ENCODE measurements at regions not wholly inside any gene's neighbourhood (a gene's known extent, or its start where the extent isn't known, plus 50 kb on each side); places are given as distances from the start of the nearest gene placed in this dataset.

DNA sequence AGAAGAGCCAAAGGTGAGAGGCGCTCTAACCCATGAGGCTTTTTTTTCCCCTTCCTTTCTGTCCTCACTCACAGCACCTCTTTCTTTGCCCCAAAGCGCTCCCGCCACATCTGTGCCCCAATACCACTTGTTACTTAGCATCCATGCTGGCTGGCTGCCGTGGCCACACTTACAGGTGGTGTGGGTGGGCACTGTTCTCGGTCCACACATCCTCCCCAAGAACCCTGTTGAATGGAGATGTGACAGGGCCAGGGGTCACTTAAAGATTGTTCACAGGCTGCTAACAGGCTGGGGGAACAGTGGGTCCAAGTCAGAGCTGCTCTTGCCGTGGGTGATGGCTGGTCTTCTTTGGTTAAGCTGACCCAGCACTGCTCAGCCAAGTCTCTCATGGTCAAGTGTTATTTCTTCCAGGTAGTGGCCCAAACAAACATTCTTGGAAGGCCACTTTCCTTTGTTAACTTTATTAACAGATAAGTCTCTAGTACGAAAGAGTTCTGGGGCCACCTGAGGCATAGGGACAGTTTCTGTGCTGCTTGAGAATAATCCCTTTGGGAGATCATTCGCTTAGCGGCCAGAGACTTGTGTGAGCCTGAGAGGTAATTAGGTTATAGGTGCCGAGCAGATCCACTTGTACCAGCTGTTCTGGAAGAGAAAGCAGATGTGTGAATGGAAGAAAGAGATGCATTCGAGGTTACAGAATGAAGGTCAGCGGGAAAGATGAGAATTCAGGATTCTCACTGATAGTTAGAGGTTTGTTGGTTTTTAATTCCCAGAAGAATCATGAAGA is 62.6 kb upstream of the IRF2BP2 start:
- no peak for DNase-seq
- H3K36me3 ChIP-seq, result no peaks in the 10 kb centered on the region
- no peaks in the 10 kb centered on the region for H3K27me3 ChIP-seq
- no peak overlapping the region for H3K4me3 ChIP-seq
- no peaks in the 10 kb centered on the region for H3K9me3 ChIP-seq

DNA sequence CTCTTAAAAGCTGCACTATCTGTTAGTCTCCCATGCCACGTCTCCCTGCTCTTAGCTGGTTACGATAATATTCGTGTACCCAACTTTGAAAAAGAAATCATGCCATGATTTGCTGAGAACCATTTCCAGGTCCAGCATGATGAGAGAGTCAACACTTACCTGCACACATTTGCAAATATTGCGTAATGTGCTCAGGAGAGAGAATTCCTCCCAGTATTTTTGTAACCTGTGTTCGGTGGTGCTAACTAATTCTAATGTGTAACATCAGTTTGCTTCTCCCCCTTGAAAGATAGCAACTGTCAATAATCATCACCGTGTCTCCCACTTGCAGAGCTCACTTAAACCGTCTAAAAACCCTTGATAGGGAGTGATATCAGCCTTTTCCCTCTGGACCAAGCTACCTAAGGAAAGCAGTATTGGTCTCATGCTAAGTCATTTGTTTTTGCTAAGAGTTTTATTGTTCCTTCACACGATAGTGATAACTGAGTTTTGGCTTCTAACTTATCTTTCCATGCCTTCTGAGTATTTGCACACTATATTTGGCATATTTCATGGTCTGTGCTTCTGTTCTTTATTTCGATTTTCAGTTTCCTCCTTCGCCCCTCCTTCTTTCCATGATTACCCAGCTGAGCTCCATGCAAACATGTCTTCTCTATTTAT is 61.1 kb upstream of the IRF2BP2 start:
- H3K4me3 ChIP-seq, result no peak overlapping the region
- no peaks in the 10 kb centered on the region for H3K27me3 ChIP-seq
- no peak for DNase-seq
- peaks cover 9% of the 10 kb centered on the region for H3K9me3 ChIP-seq
- H3K36me3 ChIP-seq, result no peaks in the 10 kb centered on the region

DNA sequence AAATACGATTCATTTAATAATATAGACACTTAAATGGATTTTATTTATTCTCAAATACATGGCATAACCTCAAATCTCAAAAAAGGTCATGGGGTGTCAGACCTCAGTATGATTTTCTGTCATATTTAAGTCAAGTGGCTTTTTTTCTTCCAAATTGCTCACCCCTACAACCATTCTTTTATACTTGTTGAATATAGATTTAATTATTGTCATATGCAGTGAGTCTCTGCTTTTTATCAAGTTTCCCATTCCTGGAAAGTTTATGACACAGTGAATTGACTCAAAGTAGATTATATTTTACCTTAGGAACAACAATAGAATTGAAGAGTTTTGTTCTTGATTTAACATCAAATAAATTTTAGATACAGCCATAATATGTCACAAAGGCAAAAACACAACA is 59.5 kb upstream of the IRF2BP2 start:
- no peak for DNase-seq
- H3K27me3 ChIP-seq, result no peaks in the 10 kb centered on the region
- H3K9me3 ChIP-seq, result peaks cover 9% of the 10 kb centered on the region
- H3K4me3 ChIP-seq, result no peak overlapping the region
- H3K36me3 ChIP-seq, result no peaks in the 10 kb centered on the region

DNA sequence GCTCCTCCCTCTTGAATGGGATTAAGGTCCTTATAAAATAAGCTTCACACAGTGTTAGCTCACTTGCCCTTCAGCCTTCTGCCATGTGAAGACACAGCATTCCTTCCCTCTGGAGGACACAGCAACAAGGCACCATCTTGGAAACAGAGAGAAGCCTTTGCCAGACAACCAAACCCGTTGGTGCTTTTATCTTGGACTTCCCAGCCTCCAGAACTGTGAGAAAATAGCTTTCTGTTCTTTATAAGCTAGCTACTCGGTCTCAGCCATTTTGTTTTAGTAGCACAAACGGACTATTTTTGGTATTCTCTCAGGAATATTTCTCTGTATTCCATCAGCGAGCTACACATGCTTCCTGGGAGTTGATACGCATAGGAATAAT is 58.6 kb upstream of the IRF2BP2 start:
- H3K4me3 ChIP-seq, result no peak overlapping the region
- H3K36me3 ChIP-seq, result no peaks in the 10 kb centered on the region
- no peak for DNase-seq
- H3K27me3 ChIP-seq, result no peaks in the 10 kb centered on the region
- peaks cover 9% of the 10 kb centered on the region for H3K9me3 ChIP-seq

DNA sequence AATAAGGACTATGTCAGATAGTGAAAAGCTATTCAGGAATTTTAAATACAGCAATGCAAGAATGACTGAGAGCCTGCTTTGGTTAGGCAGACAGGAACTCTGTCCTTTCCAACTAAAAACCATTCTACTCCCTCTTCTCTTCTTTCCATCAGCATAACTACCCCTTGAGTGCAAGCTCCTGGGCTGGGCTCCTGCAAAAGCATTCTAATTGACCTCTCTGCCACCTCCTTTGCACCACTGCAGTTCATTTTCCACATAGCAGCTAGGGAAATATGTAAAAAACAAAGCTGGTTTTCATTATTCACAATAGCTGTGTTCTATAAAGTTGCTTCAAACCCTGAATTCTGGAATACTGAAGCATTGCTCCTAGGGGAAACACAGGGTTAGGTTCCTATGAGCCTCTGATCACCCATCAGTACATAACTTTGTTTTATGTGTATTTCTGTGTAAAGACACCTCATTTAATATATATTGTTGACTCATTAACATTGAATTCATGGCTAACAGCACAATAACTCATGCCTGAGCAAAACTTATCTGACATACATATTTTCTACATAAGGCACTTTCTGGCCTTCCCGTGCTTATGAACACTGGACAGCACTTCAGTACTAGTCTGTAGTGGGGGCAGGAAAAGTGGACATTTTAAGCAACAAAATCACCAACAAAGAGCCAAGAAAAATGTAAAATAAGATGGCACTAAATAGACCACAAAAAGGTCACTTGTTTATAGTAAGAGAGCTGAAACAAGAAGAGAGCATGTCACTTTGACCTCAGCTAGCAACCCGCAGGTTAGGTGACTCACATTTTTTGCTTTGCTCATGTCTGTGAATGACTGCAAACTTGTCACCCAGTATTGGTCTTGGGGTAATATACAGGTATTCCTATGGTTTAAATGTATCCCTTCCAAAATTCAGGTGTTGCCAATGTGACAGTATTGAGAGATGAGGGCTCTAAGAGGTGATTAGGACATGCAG is 57.9 kb upstream of the IRF2BP2 start:
- H3K27me3 ChIP-seq, result no peaks in the 10 kb centered on the region
- no peak for DNase-seq
- H3K9me3 ChIP-seq, result peaks cover 9% of the 10 kb centered on the region
- no peaks in the 10 kb centered on the region for H3K36me3 ChIP-seq
- H3K4me3 ChIP-seq, result no peak overlapping the region

DNA sequence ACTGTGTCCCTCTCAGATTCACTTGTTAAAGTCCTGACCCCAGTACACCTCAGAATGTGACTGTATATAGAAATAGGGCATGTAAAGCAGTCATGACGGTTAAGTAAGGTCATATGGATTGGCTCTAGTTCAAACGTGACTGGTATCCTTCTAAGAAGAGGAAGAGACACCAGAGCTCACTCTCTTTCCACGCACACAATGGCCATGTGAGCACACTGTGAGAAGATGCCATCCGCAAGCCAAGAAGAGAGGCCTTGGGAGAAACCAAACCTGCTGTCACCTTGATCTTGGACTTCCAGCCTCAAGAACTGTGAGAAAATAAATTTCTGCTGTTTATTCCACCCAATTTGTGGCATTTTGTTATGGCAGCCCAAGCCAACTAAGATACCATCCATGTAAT is 56.8 kb upstream of the IRF2BP2 start:
- Histone ChIP-seq H3K4me3 (no peak overlapping the region), H3K9me3 (peaks cover 9% of the 10 kb centered on the region), H3K27me3 (no peaks in the 10 kb centered on the region), H3K36me3 (no peaks in the 10 kb centered on the region)
- no peak for DNase-seq

DNA sequence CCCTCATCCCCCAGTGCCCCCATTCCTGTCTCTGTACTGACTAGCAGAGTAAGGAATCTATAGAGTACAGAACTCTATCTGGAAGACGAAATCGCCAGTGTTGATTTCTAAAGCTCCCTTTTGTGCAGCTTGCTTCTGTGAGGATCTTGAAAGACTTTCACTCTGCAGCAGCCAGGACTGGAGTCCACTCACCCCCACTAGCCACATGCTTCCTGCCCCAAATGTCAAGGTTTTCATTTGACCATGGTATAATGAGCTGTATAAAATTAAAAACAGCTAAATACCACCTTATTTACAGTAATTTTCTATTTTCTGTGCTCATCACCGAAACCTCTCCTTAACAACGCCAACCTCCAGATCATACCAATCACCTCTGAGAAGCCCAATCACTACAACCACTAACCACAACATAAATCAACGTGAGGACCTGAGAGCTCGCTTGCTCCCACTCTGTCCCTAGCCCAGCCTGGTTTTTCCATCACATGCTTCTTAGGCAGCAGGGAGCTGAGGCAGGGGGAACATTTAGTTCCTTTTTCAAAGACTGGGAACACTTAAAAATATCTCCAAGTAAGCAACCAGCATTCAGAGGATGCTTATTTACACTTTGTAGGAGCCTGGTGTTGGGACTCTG is 56.1 kb upstream of the IRF2BP2 start:
- no peaks in the 10 kb centered on the region for H3K27me3 ChIP-seq
- H3K36me3 ChIP-seq, result no peaks in the 10 kb centered on the region
- peaks cover 9% of the 10 kb centered on the region for H3K9me3 ChIP-seq
- H3K4me3 ChIP-seq, result no peak overlapping the region
- no peak for DNase-seq

DNA sequence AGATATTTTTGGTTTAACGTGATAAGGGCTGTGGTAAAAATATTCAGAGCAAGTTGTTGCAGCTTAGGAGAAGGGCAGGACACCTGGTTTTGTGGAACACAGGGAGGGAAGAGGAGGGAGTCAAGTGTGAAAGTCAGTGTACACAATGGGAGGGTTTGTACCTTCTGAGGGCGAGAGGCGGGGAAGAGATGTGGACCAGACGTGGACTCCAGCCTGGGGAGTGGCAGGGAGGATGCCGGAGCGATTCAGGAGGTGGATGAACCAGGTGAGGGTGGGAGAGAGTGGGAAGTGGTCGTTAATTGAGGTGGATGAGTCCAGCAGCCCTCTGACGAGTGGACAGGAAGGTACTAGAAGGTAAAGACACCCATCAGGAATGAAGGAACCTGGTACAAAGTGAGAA is 52.2 kb upstream of the IRF2BP2 start:
- Histone ChIP-seq H3K36me3 (no peaks in the 10 kb centered on the region), H3K27me3 (no peaks in the 10 kb centered on the region), H3K9me3 (peaks cover 8% of the 10 kb centered on the region; the same call in 1 of the 2 replicates), H3K4me3 (no peak overlapping the region)
- DNase-seq, result no peak

DNA sequence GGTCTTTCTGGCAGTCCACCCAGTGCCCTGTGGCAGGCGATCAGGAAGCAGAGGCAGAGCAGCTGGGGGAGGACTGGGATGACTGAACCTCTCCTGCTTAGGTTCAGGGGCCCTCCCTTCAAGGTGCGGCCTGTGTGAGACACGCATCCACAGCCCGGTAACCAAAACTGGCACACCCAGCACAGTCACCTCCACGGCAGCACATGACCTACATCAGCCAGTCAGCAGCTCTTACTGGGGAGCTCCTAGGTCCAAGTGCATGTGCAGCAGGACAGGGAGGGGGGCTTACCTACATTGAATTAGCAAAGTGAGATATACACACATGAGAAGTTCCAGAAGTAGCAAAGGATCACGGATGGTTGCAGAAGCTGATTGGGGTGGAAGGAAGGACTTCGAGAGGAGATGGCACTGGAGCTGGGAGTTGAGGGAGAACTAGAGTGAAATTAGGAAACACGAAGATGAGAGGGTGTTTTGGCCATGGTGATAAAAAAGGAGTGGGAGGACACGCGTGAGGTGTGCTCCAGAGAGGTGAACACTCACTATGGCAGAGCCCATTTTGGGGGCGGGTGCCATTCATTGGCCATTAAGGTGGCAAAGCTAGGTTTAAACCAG is 51.4 kb upstream of the IRF2BP2 start:
- Histone ChIP-seq H3K27me3 (no peaks in the 10 kb centered on the region), H3K36me3 (no peaks in the 10 kb centered on the region), H3K4me3 (no peak overlapping the region), H3K9me3 (peaks cover under 1% of the 10 kb centered on the region; the same call in 1 of the 2 replicates)
- DNase-seq, result no peak

DNA sequence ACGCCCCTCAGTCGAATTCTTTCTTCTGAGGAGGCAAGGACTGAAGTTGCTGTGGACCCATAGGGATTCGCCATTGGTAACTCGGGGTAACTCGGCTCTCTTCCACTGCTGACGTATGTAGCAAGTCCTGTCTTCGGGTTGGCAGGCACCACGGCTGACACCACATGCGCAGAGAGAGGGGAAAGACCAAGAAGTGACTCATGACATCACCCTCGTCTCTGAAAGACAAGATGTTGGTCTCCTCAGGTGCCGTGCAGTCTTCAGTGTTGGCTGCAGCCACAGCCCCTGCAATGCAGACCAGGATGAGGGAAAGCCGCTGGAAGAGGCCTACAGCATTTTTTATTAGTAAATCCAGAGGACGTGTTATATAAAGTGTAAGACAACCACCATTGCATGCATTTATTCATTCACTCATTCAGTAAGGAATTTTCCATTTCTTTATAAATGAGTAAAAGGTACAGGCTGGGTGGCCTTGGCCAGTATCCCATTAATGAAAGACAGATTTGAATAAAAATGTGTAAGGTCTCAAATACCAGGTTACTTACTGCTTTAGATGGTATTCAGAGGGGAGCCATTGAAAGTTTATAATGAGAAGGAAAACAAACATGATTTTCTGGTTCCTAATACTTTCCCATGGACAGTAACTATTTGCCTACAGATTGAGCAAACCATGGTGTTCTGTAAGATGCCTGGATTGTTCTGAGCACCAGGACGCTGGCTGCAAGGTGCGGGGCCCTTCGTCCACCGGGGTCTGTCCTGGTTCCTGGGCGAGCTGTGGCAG is 50.7 kb upstream of the IRF2BP2 start:
- no peaks in the 10 kb centered on the region for H3K36me3 ChIP-seq
- H3K27me3 ChIP-seq, result no peaks in the 10 kb centered on the region
- H3K9me3 ChIP-seq, result no peaks in the 10 kb centered on the region
- DNase-seq, result no peak
- H3K4me3 ChIP-seq, result no peak overlapping the region

Data from MG63 (cell line).